B cell (primary cell): ENCODE measurements at regions not wholly inside any gene's neighbourhood (a gene's known extent, or its start where the extent isn't known, plus 50 kb on each side); places are given as distances from the start of the nearest gene placed in this dataset.

Experiments used
- ATAC-seq: fragments of 200-7000 bp; cut with Tn5 transposase; one replicate; pipeline ENCODE4 v1.10.0; 2021; ENCODE audit warnings: low read depth, mild to moderate bottlenecking, moderate number of reproducible peaks, moderate library complexity
- CTCF ChIA-PET: fragments of 350-600 bp; sonication (Branson Sonifier 250); formaldehyde crosslinking; loops from one replicate; lab custom pipeline; 2021; ENCODE audit warnings: antibody characterized with exemption, inconsistent platforms; lab: Charles Lee
- POLR2A ChIA-PET: fragments of 350-600 bp; sonication (Branson Sonifier 250); formaldehyde crosslinking; loops from one replicate; lab custom pipeline; 2021; ENCODE audit warnings: antibody characterized with exemption; lab: Charles Lee
- DNase-seq: peaks from one replicate; pipeline ENCODE4 v3.0.0; 2013
- H2AFZ ChIP-seq: 2 replicates; pipeline ENCODE4 v1.6.1; 2012; ENCODE audit warnings: mild to moderate bottlenecking, low read depth, low read length; ENCODE audit not compliant: insufficient read depth, poor library complexity, severe bottlenecking
- H3K27ac ChIP-seq, 2 donors: 1 replicate in 1 of 2; 2 replicates in 1 of 2; pipeline ENCODE4 v1.5.1; 2012 to 2013; ENCODE audit warnings: low read length in 2 of 2, mild to moderate bottlenecking in 2 of 2, moderate library complexity in 1 of 2
- H3K27me3 ChIP-seq, 4 experiments: fragments of 200-600 bp in 1 of 4; sonication (generic) in 1 of 4; replicated peaks in 1 of 4; 1 replicate in 2 of 4; 2 replicates in 2 of 4; pipeline versions ENCODE4 v1.6.1 to v1.7.0; 2013 to 2016; ENCODE audit warnings: low read length in 3 of 4, mild to moderate bottlenecking in 2 of 4, mixed read lengths in 1 of 4, moderate library complexity in 1 of 4; ENCODE audit not compliant: insufficient read depth in 4 of 4, control insufficient read depth in 3 of 4; ENCODE audit errors: control extremely low read depth in 1 of 4
- H3K36me3 ChIP-seq, 2 experiments: replicated peaks in 1 of 2; 1 replicate in 1 of 2; 2 replicates in 1 of 2; pipeline versions ENCODE4 v1.6.1 to v1.7.1; 2013; ENCODE audit warnings: low read length in 1 of 2; ENCODE audit not compliant: insufficient read depth in 2 of 2, control insufficient read depth in 1 of 2; ENCODE audit errors: control extremely low read depth in 1 of 2, extremely low read depth in 1 of 2
- H3K4me1 ChIP-seq, 2 donors: fragments of 200-600 bp in 1 of 2; sonication (generic) in 1 of 2; 1 replicate in 1 of 2; 2 replicates in 1 of 2; pipeline versions ENCODE4 v1.5.1 to v1.6.1; 2013 to 2017; ENCODE audit warnings: low read length in 2 of 2; ENCODE audit not compliant: control insufficient read depth in 2 of 2, insufficient read depth in 2 of 2
- H3K4me2 ChIP-seq: replicated peaks from 2 replicates; pipeline ENCODE3; 2012; ENCODE audit warnings: mild to moderate bottlenecking, low read depth, low read length; ENCODE audit not compliant: poor library complexity, severe bottlenecking
- H3K4me3 ChIP-seq, 5 experiments: fragments of 200-600 bp in 1 of 5; sonication (generic) in 1 of 5; 1 replicate in 3 of 5; 2 replicates in 2 of 5; pipeline versions ENCODE4 v1.5.1 to v1.7.0; 2011 to 2016; ENCODE audit warnings: low read length in 4 of 5, mild to moderate bottlenecking in 4 of 5, low read depth in 2 of 5, control low read depth in 1 of 5, moderate library complexity in 1 of 5; ENCODE audit not compliant: insufficient read depth in 1 of 5; ENCODE audit errors: control extremely low read depth in 1 of 5, extremely low read depth in 1 of 5
- H3K79me2 ChIP-seq: fragments of 200-600 bp; sonication (generic); one replicate; pipeline ENCODE4 v1.6.0; 2016; ENCODE audit warnings: low read length; ENCODE audit not compliant: control insufficient read depth, insufficient read depth
- H3K9ac ChIP-seq: fragments of 200-600 bp; sonication (generic); 2 replicates; pipeline ENCODE4 v1.6.1; 2017; ENCODE audit warnings: mild to moderate bottlenecking, low read length, moderate library complexity
- H3K9me3 ChIP-seq, 3 donors: one replicate each; pipeline versions ENCODE4 v1.6.1 to v1.7.1; 2013; ENCODE audit warnings: low read length in 2 of 3; ENCODE audit not compliant: control insufficient read depth in 2 of 3, insufficient read depth in 1 of 3; ENCODE audit errors: control extremely low read depth in 1 of 3
- H4K20me1 ChIP-seq: 2 replicates; pipeline ENCODE4 v1.6.0; 2012; ENCODE audit warnings: mild to moderate bottlenecking, low read length; ENCODE audit not compliant: insufficient read depth, control insufficient read depth, poor library complexity, severe bottlenecking
- H3K27ac Mint-ChIP-seq: one replicate; pipeline ENCODE4 v1.8.0; 2021; ENCODE audit warnings: mixed read lengths
- H3K27me3 Mint-ChIP-seq: one replicate; pipeline ENCODE4 v1.8.0; 2021; ENCODE audit warnings: mixed read lengths
- H3K4me1 Mint-ChIP-seq: one replicate; pipeline ENCODE4 v1.8.0; 2021; ENCODE audit warnings: mixed read lengths
- H3K4me3 Mint-ChIP-seq: one replicate; pipeline ENCODE4 v1.8.0; 2021; ENCODE audit warnings: mixed read lengths
- H3K9me3 Mint-ChIP-seq: one replicate; pipeline ENCODE4 v1.8.0; 2022; ENCODE audit warnings: mixed read lengths; ENCODE audit not compliant: insufficient read depth
- EZH2 ChIP-seq: IDR thresholded peaks from 2 replicates; pipeline ENCODE4 v1.6.1; 2012; ENCODE audit warnings: borderline replicate concordance, low read depth, mild to moderate bottlenecking, moderate library complexity, low read length; ENCODE audit not compliant: insufficient read depth, poor library complexity, severe bottlenecking
- WGBS: methylation state at CpG from one replicate; pipeline ENCODE4 v1.1.5; 2013; ENCODE audit warnings: missing lambda C conversion rate; ENCODE audit not compliant: insufficient coverage; 5-methylcytosine and 5-hydroxymethylcytosine counted together
- intact Hi-C: fragments of 100-400 bp; cut with micrococcal nuclease; formaldehyde crosslinking; loops from one replicate; pipeline ENCODE4 v1.10.0; 2022
- TF ChIP-seq, protein P1 (sequence below): fragments of 200-600 bp; IDR thresholded peaks from one replicate; pipeline ENCODE4 v1.8.0; 2022; ENCODE audit warnings: antibody characterized with exemption, mild to moderate bottlenecking

DNA sequence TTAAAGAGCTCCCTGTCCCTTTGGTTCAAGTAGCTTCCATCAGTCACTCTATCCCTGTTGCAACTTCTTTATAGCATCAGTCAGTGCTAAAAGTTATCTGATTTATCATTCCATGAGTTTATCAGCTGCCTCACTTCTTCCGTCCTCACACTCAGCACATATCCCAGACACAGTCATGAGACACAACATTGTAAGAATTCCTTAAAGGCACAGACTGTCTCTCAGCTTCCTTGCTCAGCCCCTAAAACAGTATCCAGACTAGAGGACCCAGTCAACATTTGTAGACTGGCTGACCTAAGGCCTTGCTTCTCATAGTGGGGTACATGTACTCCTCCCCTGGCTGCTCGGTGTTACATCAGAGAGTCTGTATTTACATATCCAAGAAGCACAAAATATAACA lies 164.9 kb upstream of the ADGRL2 start:
- ATAC-seq (no peak), DNase-seq (no peak)
- no peak overlapping the region for H3K9ac ChIP-seq
- Mint-ChIP-seq H3K9me3 (peaks cover 7% of the 10 kb centered on the region), H3K27ac (no peak overlapping the region), H3K4me1 (no peaks in the 10 kb centered on the region), H3K4me3 (no peak overlapping the region), H3K27me3 (no peaks in the 10 kb centered on the region)
- no peaks in the 10 kb centered on the region for H3K79me2 ChIP-seq
- POLR2A ChIA-PET = no interaction called here
- intact Hi-C loops = no loop called here
- H3K27me3 ChIP-seq = no peaks in the 10 kb centered on the region
- 100% methylated on average over 1 of the region's 2 CpGs for WGBS
- no peak overlapping the region for H3K4me3 ChIP-seq
- CTCF ChIA-PET = no interaction called here
- H4K20me1 ChIP-seq = no peaks in the 10 kb centered on the region
- H3K4me1 ChIP-seq = no peaks in the 10 kb centered on the region
- no peaks in the 10 kb centered on the region for H3K36me3 ChIP-seq
- H3K9me3 ChIP-seq = peaks cover 0 to 3% (median 0%) of the 10 kb centered on the region in 3 donors
- no peak overlapping the region for H3K27ac ChIP-seq
- H3K4me2 ChIP-seq = no peak overlapping the region
- no peak overlapping the region for H2AFZ ChIP-seq
- no peak for TF ChIP-seq EZH2
- TF ChIP-seq, protein P1, sequence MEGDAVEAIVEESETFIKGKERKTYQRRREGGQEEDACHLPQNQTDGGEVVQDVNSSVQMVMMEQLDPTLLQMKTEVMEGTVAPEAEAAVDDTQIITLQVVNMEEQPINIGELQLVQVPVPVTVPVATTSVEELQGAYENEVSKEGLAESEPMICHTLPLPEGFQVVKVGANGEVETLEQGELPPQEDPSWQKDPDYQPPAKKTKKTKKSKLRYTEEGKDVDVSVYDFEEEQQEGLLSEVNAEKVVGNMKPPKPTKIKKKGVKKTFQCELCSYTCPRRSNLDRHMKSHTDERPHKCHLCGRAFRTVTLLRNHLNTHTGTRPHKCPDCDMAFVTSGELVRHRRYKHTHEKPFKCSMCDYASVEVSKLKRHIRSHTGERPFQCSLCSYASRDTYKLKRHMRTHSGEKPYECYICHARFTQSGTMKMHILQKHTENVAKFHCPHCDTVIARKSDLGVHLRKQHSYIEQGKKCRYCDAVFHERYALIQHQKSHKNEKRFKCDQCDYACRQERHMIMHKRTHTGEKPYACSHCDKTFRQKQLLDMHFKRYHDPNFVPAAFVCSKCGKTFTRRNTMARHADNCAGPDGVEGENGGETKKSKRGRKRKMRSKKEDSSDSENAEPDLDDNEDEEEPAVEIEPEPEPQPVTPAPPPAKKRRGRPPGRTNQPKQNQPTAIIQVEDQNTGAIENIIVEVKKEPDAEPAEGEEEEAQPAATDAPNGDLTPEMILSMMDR = no peak

DNA sequence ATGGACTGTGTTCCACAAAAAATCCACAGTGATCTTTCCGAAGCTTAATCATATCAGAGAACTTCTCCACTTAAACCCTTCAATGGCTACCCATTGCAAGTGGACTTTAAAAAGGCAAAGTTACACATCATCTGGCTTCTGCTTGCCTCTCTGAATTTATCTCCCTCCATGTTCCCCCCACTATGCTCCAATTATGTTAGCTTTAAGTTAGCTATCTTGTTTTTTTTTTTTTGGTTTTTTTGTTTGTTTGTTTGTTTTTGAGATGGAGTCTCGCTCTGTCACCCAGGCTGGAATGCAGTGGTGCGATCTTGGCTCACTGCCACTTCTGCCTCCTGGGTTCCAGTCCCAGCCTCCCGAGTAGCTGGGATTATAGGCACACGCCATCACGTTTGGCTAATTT lies 166.4 kb upstream of the ADGRL2 start:
- H3K4me3 Mint-ChIP-seq = no peak overlapping the region

More for the DNA sequence above, 166.4 kb upstream of the ADGRL2 start:
- ChIA-PET POLR2A (no interaction called here), CTCF (no interaction called here)
- no peak for DNase-seq
- no peak for ATAC-seq
- WGBS = 95% methylated on average over 6 of the region's 6 CpGs
- no peak overlapping the region for H3K9ac ChIP-seq
- no peaks in the 10 kb centered on the region for H3K4me1 ChIP-seq
- no peak overlapping the region for H3K27ac Mint-ChIP-seq
- no peaks in the 10 kb centered on the region for H3K4me1 Mint-ChIP-seq
- H3K27ac ChIP-seq = no peak overlapping the region
- H3K36me3 ChIP-seq = no peaks in the 10 kb centered on the region
- no peak overlapping the region for H2AFZ ChIP-seq
- H3K4me2 ChIP-seq = no peak overlapping the region
- H3K27me3 Mint-ChIP-seq = no peaks in the 10 kb centered on the region
- no peaks in the 10 kb centered on the region for H3K79me2 ChIP-seq
- intact Hi-C loops = no loop called here
- no peaks in the 10 kb centered on the region for H4K20me1 ChIP-seq
- H3K9me3 ChIP-seq = peaks cover 0 to 3% (median 0%) of the 10 kb centered on the region in 3 donors
- no peak overlapping the region for H3K4me3 ChIP-seq
- TF ChIP-seq, protein P1 = no peak
- TF ChIP-seq EZH2 = no peak
- no peaks in the 10 kb centered on the region for H3K27me3 ChIP-seq
- H3K9me3 Mint-ChIP-seq = peaks cover 5% of the 10 kb centered on the region
